ENCODE measurements at regions not wholly inside any gene's neighbourhood (a gene's known extent, or its start where the extent isn't known, plus 50 kb on each side); places are given as distances from the start of the nearest gene placed in this dataset.

- DNase-seq (ENCODE audit: low read depth, low spot score), result no peak
Measured at GRCh38 chr11:128642571-128642970, 51.3 kb upstream of the FLI1 start.

- DNase-seq (ENCODE audit: low read depth, low spot score), result peak; percentile 46
Measured at GRCh38 chr11:128643661-128644317, 50.1 kb upstream of the FLI1 start.

All from ELF-1 (cell line).